ENCODE measurements at regions not wholly inside any gene's neighbourhood (a gene's known extent, or its start where the extent isn't known, plus 50 kb on each side); places are given as distances from the start of the nearest gene placed in this dataset.

DNA sequence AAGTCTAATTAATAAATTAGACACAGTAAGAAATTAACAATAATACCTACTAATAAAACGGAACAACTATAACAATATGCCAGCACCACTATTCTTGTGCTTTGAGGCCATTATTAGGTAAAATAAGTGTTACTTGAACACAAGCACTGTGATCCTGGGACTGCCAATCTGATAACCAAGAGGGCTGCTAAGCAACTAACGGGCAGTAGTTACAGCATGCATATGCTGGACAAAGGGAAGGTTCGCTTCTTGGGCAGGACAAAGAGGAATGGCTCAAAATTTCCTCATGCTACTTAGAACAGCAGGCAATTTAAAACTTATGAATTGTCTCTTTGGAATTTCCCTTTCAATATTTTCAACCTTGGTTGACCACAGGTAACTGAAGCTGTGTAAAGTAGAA is 718.6 kb downstream of the SORCS3 start:
- H3K4me1 Mint-ChIP-seq (ENCODE audit: low read depth) = no peaks in the 10 kb centered on the region
- H3K4me3 Mint-ChIP-seq = no peak overlapping the region
- H3K36me3 Mint-ChIP-seq (ENCODE audit: low read depth) = no peaks in the 10 kb centered on the region
- H3K27me3 Mint-ChIP-seq (ENCODE audit: low read depth) = no peaks in the 10 kb centered on the region
- H3K27ac Mint-ChIP-seq = no peak overlapping the region
- no peaks in the 10 kb centered on the region for H3K9me3 Mint-ChIP-seq

DNA sequence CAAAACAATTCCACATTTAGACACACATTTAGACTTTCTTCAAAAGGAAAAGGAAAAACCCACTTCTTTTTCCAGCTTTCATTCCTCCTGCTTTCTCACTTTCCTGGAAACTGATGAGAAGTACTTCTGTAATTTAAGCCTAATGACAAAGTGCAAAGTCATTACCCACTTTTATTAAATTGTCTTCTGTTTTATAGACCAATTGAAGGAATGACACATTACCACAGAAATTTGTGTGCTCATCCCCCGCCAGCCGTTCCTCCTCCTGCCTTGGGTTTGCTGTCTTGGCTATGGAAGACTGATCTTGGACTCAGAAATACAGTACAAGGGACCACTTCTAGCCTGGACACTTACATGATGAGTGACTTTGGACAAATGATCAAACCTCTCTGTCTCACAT is 717.8 kb downstream of the SORCS3 start:
- no peaks in the 10 kb centered on the region for H3K36me3 Mint-ChIP-seq (ENCODE audit: low read depth)
- H3K9me3 Mint-ChIP-seq = no peaks in the 10 kb centered on the region
- H3K4me3 Mint-ChIP-seq = no peak overlapping the region
- no peak overlapping the region for H3K27ac Mint-ChIP-seq
- no peaks in the 10 kb centered on the region for H3K4me1 Mint-ChIP-seq (ENCODE audit: low read depth)
- no peaks in the 10 kb centered on the region for H3K27me3 Mint-ChIP-seq (ENCODE audit: low read depth)

DNA sequence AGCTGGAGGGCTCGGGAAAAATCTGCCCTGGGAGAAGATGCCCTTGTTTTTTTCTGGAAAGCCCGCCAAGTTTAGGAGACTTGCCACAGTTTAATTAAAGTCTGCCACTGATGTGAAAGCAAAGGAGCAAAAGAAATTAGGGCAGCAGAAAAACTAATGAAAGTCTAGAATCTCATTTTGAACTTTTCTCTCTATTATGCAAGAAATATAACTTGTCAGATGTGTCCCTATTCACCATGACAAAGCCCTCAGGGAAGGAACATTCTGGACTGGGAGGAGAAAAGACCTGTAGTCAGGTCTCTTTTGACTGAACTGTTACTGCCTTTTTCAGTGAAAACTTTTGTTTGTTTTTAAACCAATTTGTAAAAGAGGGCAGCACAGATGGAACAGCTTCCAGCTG is 715.5 kb downstream of the SORCS3 start:
- Mint-ChIP-seq H3K9me3 (no peaks in the 10 kb centered on the region), H3K4me3 (no peak overlapping the region), H3K27ac (no peak overlapping the region), H3K27me3 (ENCODE audit: low read depth) (no peaks in the 10 kb centered on the region), H3K36me3 (ENCODE audit: low read depth) (no peaks in the 10 kb centered on the region), H3K4me1 (ENCODE audit: low read depth) (no peaks in the 10 kb centered on the region)

DNA sequence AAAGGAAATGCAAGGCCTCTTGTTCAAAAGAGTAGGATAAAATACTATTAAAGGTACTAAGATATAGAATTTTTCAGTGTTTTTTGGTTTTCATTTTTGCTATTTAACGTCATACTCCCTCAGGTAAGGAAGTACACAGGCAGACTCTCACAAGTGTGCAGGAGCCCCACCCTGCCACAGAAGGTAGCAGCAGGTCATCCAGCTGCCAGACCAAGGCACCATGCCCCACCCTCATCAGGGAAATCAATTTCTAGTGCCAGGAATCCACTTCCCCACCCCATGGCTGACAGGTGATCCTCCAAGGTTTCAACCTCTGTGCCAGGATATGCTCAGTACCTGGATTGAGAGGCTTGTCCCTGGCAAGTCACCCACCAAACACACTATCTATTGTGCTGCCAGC is 712.9 kb downstream of the SORCS3 start:
- H3K27ac Mint-ChIP-seq = no peak overlapping the region
- no peak overlapping the region for H3K4me3 Mint-ChIP-seq

DNA sequence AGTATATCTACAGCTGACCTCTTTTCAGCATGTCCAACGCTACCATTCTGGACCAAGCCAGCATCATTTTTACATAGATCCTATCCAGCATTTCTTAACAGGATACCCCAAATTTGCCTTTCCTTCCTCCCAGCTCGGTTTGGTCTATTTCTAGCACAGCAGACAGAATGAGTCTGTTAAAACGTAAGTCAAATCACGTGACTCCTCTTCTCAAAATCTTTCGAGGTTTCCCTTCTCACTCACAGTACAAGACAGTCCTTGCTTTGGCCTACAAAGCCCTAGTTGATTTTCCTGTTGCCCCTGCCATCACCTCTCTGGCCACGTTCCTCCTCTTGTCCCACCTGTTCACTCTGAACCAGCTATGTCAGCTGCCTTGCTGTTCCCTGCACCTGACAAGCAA is 711.7 kb downstream of the SORCS3 start:
- no peaks in the 10 kb centered on the region for H3K36me3 Mint-ChIP-seq (ENCODE audit: low read depth)
- H3K27me3 Mint-ChIP-seq (ENCODE audit: low read depth) = no peaks in the 10 kb centered on the region
- no peak overlapping the region for H3K4me3 Mint-ChIP-seq
- H3K9me3 Mint-ChIP-seq = no peaks in the 10 kb centered on the region
- no peaks in the 10 kb centered on the region for H3K4me1 Mint-ChIP-seq (ENCODE audit: low read depth)
- no peak overlapping the region for H3K27ac Mint-ChIP-seq

More for the DNA sequence above, 712.9 kb downstream of the SORCS3 start:
- H3K36me3 Mint-ChIP-seq (ENCODE audit: low read depth) = no peaks in the 10 kb centered on the region
- no peaks in the 10 kb centered on the region for H3K27me3 Mint-ChIP-seq (ENCODE audit: low read depth)
- H3K9me3 Mint-ChIP-seq = no peaks in the 10 kb centered on the region
- no peaks in the 10 kb centered on the region for H3K4me1 Mint-ChIP-seq (ENCODE audit: low read depth)

DNA sequence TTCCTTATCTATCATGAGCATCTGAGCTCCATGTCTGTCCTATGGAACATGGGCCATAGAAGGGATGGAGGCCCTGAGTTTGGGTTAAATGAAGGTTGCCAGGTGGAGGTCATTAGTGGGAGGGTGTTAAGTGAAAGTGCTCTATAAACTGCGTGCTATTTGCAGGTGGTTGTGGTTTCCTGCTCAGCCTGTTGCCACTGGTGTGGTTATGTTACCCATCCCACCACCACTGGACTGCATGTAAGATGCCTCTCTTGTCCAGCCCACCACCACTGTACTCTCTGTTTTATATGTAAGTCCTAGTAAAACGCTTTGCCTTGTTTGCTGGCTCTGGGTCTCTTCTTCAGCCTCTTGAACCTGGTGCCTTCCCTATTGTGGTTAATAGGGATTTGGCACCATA is 711.2 kb downstream of the SORCS3 start:
- Mint-ChIP-seq H3K9me3 (no peaks in the 10 kb centered on the region), H3K36me3 (ENCODE audit: low read depth) (no peaks in the 10 kb centered on the region), H3K27me3 (ENCODE audit: low read depth) (no peaks in the 10 kb centered on the region), H3K4me3 (no peak overlapping the region), H3K27ac (no peak overlapping the region), H3K4me1 (ENCODE audit: low read depth) (no peaks in the 10 kb centered on the region)

DNA sequence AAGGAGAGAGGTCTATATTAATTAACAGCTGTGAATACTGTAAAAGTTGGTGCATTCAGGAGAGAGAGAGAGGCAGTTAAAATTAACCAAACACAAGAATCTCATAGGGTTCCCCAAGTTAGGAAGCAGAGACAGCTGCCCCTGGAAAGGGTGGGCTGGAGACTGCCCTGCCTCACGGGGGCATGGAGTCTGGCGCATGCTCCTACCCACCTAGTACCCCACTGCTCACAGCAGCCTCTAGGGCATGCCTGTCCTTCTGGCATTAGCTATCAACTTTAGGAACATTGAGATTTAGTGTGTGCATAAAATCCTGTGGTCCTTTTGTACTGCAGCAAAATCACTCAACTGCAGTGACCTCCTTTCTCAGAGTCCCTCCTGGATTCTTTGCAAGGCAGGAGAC is 710.1 kb downstream of the SORCS3 start:
- Mint-ChIP-seq H3K27ac (no peak overlapping the region), H3K4me3 (no peak overlapping the region), H3K4me1 (ENCODE audit: low read depth) (no peaks in the 10 kb centered on the region), H3K36me3 (ENCODE audit: low read depth) (no peaks in the 10 kb centered on the region), H3K9me3 (no peaks in the 10 kb centered on the region), H3K27me3 (ENCODE audit: low read depth) (no peaks in the 10 kb centered on the region)

DNA sequence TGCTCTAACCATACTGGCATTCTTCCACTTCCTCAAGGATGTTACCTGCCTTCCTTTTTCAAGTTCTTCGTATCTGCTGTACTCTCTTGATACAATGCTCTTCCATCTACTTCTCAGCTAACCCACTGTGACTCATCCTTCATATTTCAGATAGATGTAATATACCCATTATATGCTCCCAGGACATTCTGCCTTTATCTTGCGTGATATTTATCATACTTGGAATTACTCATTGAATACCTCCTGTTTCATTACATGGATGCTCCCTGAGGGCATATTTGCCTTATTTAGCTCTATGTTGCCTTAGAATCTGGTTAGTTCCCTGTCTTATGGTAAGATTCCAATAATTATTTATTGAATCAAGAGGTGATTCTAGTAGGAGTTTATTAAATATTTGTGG is 706.4 kb downstream of the SORCS3 start:
- no peak overlapping the region for H3K27ac Mint-ChIP-seq
- H3K36me3 Mint-ChIP-seq (ENCODE audit: low read depth) = no peaks in the 10 kb centered on the region
- H3K9me3 Mint-ChIP-seq = no peaks in the 10 kb centered on the region
- H3K27me3 Mint-ChIP-seq (ENCODE audit: low read depth) = no peaks in the 10 kb centered on the region
- H3K4me3 Mint-ChIP-seq = no peak overlapping the region
- H3K4me1 Mint-ChIP-seq (ENCODE audit: low read depth) = no peaks in the 10 kb centered on the region

DNA sequence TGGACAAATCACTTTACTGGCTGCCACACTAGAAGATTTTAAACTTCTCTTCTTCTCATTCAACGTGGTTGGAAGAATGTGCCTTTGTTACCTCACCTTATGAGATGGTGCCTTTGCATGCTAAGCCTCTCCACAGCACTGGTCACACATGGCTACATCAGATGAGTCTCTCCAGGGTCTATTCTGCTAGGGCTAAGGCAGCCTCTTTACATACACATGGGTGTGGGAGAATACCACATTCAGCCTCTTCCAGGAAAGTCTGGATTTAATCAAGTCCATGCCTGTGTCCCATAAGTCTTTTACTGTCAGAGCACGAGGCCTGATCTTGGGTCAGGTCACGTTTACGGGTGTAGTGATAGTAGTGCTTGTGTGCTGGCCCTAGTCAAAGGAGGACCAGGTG is 701.5 kb downstream of the SORCS3 start:
- no peak overlapping the region for H3K27ac Mint-ChIP-seq
- no peaks in the 10 kb centered on the region for H3K27me3 Mint-ChIP-seq (ENCODE audit: low read depth)
- H3K4me1 Mint-ChIP-seq (ENCODE audit: low read depth) = no peaks in the 10 kb centered on the region
- no peaks in the 10 kb centered on the region for H3K36me3 Mint-ChIP-seq (ENCODE audit: low read depth)
- H3K9me3 Mint-ChIP-seq = no peaks in the 10 kb centered on the region
- H3K4me3 Mint-ChIP-seq = no peak overlapping the region

DNA sequence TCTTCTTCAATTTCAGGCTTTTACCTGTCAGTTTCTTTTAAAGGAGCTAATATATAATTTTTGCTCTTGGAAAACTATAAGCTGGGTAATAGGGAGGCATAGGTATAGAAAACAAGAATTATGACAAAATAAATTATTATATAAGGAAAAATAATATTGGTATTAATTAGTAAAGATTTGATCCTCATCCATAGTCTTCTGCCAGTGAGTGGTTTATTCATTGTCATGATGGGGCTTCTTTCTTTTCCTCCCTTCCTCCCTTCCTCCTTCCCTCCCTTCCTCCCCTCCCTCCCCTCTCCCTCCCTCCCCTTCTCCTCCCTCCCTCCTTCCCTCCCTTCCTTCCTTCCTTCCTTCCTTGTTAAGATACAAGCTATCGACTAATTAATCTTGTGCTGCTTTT is 698.6 kb downstream of the SORCS3 start:
- no peaks in the 10 kb centered on the region for H3K27me3 Mint-ChIP-seq (ENCODE audit: low read depth)
- H3K4me3 Mint-ChIP-seq = no peak overlapping the region
- H3K9me3 Mint-ChIP-seq = no peaks in the 10 kb centered on the region

DNA sequence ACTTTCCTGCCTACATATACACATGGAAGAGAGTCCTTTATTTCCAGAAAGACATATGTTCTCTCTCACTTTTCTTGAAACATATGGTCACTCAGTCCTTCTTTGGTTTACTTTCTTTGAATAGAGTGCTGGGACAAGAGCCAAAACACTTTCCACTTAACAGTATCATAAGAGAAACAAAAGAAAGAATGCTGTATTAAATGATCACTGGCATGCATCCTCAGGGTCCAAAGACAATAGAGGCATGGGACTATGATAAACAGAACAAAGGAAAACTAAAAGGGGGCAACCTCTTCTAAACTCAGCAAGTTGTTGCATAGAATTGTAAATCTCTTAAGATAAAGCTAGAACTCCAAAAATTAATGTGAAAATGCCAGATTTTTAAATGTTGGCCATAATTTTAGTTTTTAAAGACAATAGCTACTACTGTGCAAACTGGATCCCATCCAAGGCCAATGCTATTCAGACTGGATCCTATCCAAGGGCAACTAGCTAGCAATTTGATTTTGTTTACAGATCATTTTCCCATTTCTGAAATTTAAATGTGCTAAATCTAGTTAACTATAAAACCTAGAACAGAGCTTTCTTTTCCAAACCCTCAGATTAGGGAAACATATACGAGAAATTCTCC is 687.5 kb downstream of the SORCS3 start:
- no peaks in the 10 kb centered on the region for H3K9me3 Mint-ChIP-seq
- no peaks in the 10 kb centered on the region for H3K4me1 Mint-ChIP-seq (ENCODE audit: low read depth)
- no peak overlapping the region for H3K4me3 Mint-ChIP-seq
- H3K27ac Mint-ChIP-seq = no peak overlapping the region
- H3K36me3 Mint-ChIP-seq (ENCODE audit: low read depth) = no peaks in the 10 kb centered on the region
- H3K27me3 Mint-ChIP-seq (ENCODE audit: low read depth) = no peaks in the 10 kb centered on the region

More for the DNA sequence above, 698.6 kb downstream of the SORCS3 start:
- no peaks in the 10 kb centered on the region for H3K4me1 Mint-ChIP-seq (ENCODE audit: low read depth)
- no peaks in the 10 kb centered on the region for H3K36me3 Mint-ChIP-seq (ENCODE audit: low read depth)
- H3K27ac Mint-ChIP-seq = no peak overlapping the region
